Chondrocyte (in vitro differentiated cells): ENCODE measurements at regions not wholly inside any gene's neighbourhood (a gene's known extent, or its start where the extent isn't known, plus 50 kb on each side); places are given as distances from the start of the nearest gene placed in this dataset.
"Not testable (repeated sequence)": the region's sequence is repeated elsewhere in the genome, so short reads cannot be mapped to it uniquely, and the experiment has no call there.

Experiments used
- DNase-seq: peaks from one replicate; pipeline ENCODE4 v3.0.0; 2021; ENCODE audit warnings: mixed read lengths, low spot score
- H3K27ac Mint-ChIP-seq: one replicate; pipeline ENCODE4 v1.8.0; 2021; ENCODE audit warnings: mild to moderate bottlenecking, moderate library complexity, mixed read lengths; ENCODE audit not compliant: unreplicated experiment
- H3K27me3 Mint-ChIP-seq: 2 replicates; pipeline ENCODE4 v1.8.0; 2021; ENCODE audit warnings: low read depth, mixed read lengths
- H3K36me3 Mint-ChIP-seq: 2 replicates; pipeline ENCODE4 v1.8.0; 2021; ENCODE audit warnings: low read depth, mixed read lengths
- H3K4me1 Mint-ChIP-seq: 2 replicates; pipeline ENCODE4 v1.8.0; 2021; ENCODE audit warnings: low read depth, mild to moderate bottlenecking, mixed read lengths
- H3K4me3 Mint-ChIP-seq: one replicate; pipeline ENCODE4 v1.8.0; 2021; ENCODE audit warnings: mild to moderate bottlenecking, moderate library complexity, mixed read lengths; ENCODE audit not compliant: unreplicated experiment
- H3K9me3 Mint-ChIP-seq: 2 replicates; pipeline ENCODE4 v1.8.0; 2021; ENCODE audit warnings: low read depth, mixed read lengths
- TF ChIP-seq, protein P1 (sequence below): fragments of 200-600 bp; sonication (generic); IDR thresholded peaks from 2 replicates; pipeline ENCODE4 v1.5.0; 2021; ENCODE audit warnings: antibody characterized with exemption, mild to moderate bottlenecking, moderate library complexity

DNA sequence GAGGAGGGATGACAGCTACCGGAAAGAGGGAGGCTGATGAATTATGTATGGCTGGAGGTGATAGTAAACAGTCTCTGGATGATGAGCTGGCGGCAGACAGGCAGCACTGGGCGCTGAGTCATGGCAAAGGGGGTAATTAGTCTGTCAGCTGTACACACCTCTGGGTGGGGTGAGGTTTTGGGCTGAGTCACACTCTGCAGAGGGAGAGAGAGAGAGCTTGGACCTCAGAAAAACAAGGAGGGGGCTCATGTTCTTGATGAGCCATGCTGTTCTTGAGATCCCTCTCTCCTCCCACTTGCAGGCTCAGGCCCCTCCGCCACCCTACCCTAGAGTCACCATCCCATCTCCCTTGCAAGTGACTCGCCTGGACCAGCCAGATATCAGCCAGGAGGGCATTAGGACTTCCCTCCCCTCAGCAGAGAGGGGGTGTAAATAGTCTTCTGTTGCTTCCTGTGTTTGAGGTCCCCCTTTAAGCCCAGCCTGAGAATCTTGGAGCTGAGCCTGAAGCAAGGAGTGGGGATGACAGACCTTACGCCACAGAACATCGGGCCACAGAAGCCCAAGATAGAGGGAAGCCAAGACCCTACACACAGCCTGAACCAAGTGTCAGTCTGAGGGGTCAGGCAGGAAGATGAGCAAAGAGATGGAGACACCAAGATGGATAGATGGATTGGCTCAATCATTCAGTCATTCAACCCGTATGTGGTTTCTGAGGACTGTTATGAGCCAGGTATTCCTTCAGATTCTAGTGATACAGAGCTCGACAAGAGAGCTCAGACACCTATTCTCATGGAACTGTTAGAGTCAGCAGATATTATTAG lies 383.2 kb upstream of the CCL2 start:
- Mint-ChIP-seq H3K27me3 (no peaks in the 10 kb centered on the region), H3K4me1 (no peaks in the 10 kb centered on the region), H3K36me3 (no peaks in the 10 kb centered on the region), H3K27ac (no peak overlapping the region), H3K4me3 (no peak overlapping the region), H3K9me3 (peaks cover 8% of the 10 kb centered on the region)
- TF ChIP-seq, protein P1, sequence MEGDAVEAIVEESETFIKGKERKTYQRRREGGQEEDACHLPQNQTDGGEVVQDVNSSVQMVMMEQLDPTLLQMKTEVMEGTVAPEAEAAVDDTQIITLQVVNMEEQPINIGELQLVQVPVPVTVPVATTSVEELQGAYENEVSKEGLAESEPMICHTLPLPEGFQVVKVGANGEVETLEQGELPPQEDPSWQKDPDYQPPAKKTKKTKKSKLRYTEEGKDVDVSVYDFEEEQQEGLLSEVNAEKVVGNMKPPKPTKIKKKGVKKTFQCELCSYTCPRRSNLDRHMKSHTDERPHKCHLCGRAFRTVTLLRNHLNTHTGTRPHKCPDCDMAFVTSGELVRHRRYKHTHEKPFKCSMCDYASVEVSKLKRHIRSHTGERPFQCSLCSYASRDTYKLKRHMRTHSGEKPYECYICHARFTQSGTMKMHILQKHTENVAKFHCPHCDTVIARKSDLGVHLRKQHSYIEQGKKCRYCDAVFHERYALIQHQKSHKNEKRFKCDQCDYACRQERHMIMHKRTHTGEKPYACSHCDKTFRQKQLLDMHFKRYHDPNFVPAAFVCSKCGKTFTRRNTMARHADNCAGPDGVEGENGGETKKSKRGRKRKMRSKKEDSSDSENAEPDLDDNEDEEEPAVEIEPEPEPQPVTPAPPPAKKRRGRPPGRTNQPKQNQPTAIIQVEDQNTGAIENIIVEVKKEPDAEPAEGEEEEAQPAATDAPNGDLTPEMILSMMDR: no peak
- no peak for DNase-seq

DNA sequence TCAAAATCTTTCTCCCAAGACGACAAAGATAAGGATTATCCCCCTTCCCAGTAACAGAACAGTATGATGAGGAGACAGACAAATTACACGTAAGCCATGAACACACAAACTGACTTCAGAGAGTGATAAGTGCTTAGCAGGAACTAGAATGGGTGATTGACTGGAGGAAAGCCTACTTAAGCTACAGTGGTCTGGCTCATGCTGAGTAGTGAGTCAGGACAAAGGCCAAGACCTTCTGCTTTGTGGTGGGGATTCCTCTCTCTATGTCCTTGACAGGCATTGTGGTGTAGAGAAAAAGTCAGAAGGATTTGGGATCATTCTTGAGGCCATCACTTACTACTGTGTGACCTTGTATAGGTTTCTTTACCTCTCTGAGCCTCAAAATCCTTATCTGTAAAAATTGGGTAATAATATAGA lies 381.9 kb upstream of the CCL2 start:
- Mint-ChIP-seq H3K4me1 (no peaks in the 10 kb centered on the region), H3K9me3 (peaks cover 4% of the 10 kb centered on the region), H3K27ac (no peak overlapping the region), H3K4me3 (no peak overlapping the region), H3K36me3 (no peaks in the 10 kb centered on the region), H3K27me3 (no peaks in the 10 kb centered on the region)
- DNase-seq: no peak
- TF ChIP-seq, protein P1: no peak

DNA sequence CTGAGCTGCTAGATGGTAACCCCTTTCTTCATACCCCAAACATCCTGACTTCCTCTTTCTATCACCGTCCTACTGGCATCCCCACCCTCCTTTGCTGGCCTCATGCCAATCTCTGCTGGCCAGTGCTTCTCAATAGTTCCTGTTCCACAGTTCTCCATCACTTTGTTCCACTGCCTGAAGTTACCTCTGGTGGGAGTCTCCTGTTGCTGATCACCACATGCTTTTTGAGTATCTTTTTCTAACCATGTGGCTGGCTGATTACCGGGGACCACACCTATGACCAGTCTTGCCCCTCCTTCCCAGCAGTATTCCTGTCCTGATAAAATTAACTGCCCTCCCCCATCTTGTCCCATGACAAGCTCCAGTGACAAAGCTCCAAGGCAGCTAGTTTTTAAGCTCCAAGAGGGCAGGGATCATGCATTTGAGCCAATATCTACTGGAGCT lies 380.4 kb upstream of the CCL2 start:
- DNase-seq: no peak
- no peaks in the 10 kb centered on the region for H3K4me1 Mint-ChIP-seq
- H3K36me3 Mint-ChIP-seq: no peaks in the 10 kb centered on the region
- H3K27ac Mint-ChIP-seq: no peak overlapping the region
- TF ChIP-seq, protein P1: no peak
- H3K9me3 Mint-ChIP-seq: peaks cover 4% of the 10 kb centered on the region
- no peak overlapping the region for H3K4me3 Mint-ChIP-seq
- no peaks in the 10 kb centered on the region for H3K27me3 Mint-ChIP-seq

DNA sequence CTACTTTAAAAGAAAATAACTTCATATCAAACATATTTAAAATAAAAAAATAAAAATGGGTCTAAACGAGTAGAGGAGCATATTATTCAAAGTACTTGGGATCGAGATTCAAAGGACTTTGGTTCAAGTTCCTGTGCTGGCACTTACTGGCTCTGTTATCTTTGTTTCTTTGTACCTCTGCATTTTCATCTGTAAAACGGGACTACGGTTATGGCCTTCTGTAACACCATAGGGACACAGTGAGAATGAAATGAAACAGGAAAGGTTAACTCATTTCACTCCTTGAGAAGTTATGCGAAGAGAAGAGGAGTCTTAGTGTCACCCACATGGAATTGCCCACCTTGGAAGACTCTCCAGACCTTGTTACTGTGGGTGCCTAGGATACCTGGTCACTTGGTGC lies 379.1 kb upstream of the CCL2 start:
- H3K27me3 Mint-ChIP-seq: no peaks in the 10 kb centered on the region
- TF ChIP-seq, protein P1: no peak

DNA sequence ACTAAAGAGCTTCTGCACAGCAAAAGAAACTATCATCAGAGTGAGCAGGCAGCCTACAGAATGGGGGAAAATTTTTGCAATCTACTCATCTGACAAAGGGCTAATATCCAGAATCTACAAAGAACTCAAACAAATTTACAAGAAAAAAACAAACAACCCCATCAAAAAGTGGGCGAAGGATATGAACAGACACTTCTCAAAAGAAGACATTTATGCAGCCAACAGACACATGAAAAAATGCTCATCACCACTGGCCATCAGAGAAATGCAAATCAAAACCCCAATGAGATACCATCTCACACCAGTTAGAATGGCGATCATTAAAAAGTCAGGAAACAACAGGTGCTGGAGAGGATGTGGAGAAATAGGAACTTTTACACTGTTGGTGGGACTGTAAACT lies 372.8 kb upstream of the CCL2 start:
- H3K27ac Mint-ChIP-seq, H3K36me3 Mint-ChIP-seq, H3K4me3 Mint-ChIP-seq, H3K9me3 Mint-ChIP-seq, DNase-seq, H3K4me1 Mint-ChIP-seq, H3K27me3 Mint-ChIP-seq: not testable (repeated sequence)

More for the DNA sequence above, 379.1 kb upstream of the CCL2 start:
- no peak overlapping the region for H3K27ac Mint-ChIP-seq
- no peak overlapping the region for H3K4me3 Mint-ChIP-seq
- no peak for DNase-seq
- no peaks in the 10 kb centered on the region for H3K36me3 Mint-ChIP-seq
- peaks cover 4% of the 10 kb centered on the region for H3K9me3 Mint-ChIP-seq
- H3K4me1 Mint-ChIP-seq: no peaks in the 10 kb centered on the region

DNA sequence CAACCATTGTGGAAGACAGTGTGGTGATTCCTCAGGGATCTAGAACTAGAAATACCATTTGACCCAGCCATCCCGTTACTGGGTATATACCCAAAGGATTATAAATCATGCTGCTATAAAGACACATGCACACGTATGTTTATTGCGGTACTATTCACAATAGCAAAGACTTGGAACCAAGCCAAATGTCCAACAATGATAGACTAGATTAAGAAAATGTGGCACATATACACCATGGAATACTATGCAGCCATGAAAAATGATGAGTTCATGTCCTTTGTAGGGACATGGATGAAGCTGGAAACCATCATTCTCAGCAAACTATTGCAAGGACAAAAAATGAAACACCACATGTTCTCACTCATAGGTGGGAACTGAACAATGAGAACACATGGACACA lies 372.4 kb upstream of the CCL2 start:
- not testable (repeated sequence) for H3K36me3 Mint-ChIP-seq, H3K4me3 Mint-ChIP-seq

More for the DNA sequence above, 372.4 kb upstream of the CCL2 start:
- not testable (repeated sequence) for H3K27me3 Mint-ChIP-seq, H3K4me1 Mint-ChIP-seq, H3K27ac Mint-ChIP-seq, H3K9me3 Mint-ChIP-seq, DNase-seq
